IPS DF 4.7 (cell line): ENCODE measurements at regions not wholly inside any gene's neighbourhood (a gene's known extent, or its start where the extent isn't known, plus 50 kb on each side); places are given as distances from the start of the nearest gene placed in this dataset.
"Not testable (repeated sequence)": the region's sequence is repeated elsewhere in the genome, so short reads cannot be mapped to it uniquely, and the experiment has no call there.

Experiments
- DNase-seq: peaks from one replicate; pipeline ENCODE4 v3.0.0-alpha.2; 2013; ENCODE audit warnings: low spot score; ENCODE audit errors: extremely low read depth

- DNase-seq = no peak
Observed at GRCh38 chr1:83097715-83098114, 901.2 kb downstream of the TTLL7 start.

- DNase-seq = no peak
Observed at GRCh38 chr1:83095570-83095969, 903.4 kb downstream of the TTLL7 start.

GRCh38 chr1:83090195-83090594 lies 908.7 kb downstream of the TTLL7 start:
- DNase-seq = no peak

GRCh38 chr1:83087851-83088250 lies 911.1 kb downstream of the TTLL7 start:
- DNase-seq = no peak

GRCh38 chr1:83086986-83087512 lies 911.9 kb downstream of the TTLL7 start:
- no peak for DNase-seq

GRCh38 chr1:83086346-83086745 lies 912.6 kb downstream of the TTLL7 start:
- no peak for DNase-seq

GRCh38 chr1:83083589-83084224 lies 915.2 kb downstream of the TTLL7 start:
- no peak for DNase-seq

- DNase-seq = no peak
Observed at GRCh38 chr1:83077411-83077810, 921.5 kb downstream of the TTLL7 start.

GRCh38 chr1:83075107-83075506 lies 923.8 kb downstream of the TTLL7 start:
- no peak for DNase-seq

- DNase-seq = no peak
Observed at GRCh38 chr1:83067954-83068353, 931.0 kb downstream of the TTLL7 start.

- no peak for DNase-seq
Observed at GRCh38 chr1:83065952-83066727, 932.8 kb downstream of the TTLL7 start.

GRCh38 chr1:83064589-83065242 lies 934.2 kb downstream of the TTLL7 start:
- DNase-seq = no peak

- DNase-seq = no peak
Observed at GRCh38 chr1:83060651-83061390, 938.1 kb downstream of the TTLL7 start.

GRCh38 chr1:83060221-83060620 lies 938.7 kb downstream of the TTLL7 start:
- DNase-seq = no peak

GRCh38 chr1:83058327-83058726 lies 940.6 kb downstream of the TTLL7 start:
- no peak for DNase-seq

GRCh38 chr1:83055391-83056170 lies 943.4 kb downstream of the TTLL7 start:
- no peak for DNase-seq

- DNase-seq = no peak
Observed at GRCh38 chr1:83053446-83053845, 945.5 kb downstream of the TTLL7 start.

- DNase-seq = no peak
Observed at GRCh38 chr1:83052865-83053264, 946.1 kb downstream of the TTLL7 start.

- DNase-seq = not testable (repeated sequence)
Observed at GRCh38 chr1:83051053-83051452, 947.9 kb downstream of the TTLL7 start.

GRCh38 chr1:83043244-83043643 lies 955.7 kb downstream of the TTLL7 start:
- DNase-seq = no peak

- not testable (repeated sequence) for DNase-seq
Observed at GRCh38 chr1:83039091-83039490, 959.8 kb downstream of the TTLL7 start.
